HUES64 (cell line): ENCODE measurements at regions not wholly inside any gene's neighbourhood (a gene's known extent, or its start where the extent isn't known, plus 50 kb on each side); places are given as distances from the start of the nearest gene placed in this dataset.

Experiments
- H3K27ac ChIP-seq: 2 replicates; pipeline ENCODE4 v1.7.0; 2013; ENCODE audit warnings: low read depth, low read length, inconsistent platforms
- H3K27me3 ChIP-seq: 2 replicates; pipeline ENCODE4 v1.6.1; 2013; ENCODE audit warnings: mild to moderate bottlenecking, low read length; ENCODE audit not compliant: insufficient read depth
- H3K36me3 ChIP-seq: 2 replicates; pipeline ENCODE4 v1.6.1; 2013; ENCODE audit warnings: mild to moderate bottlenecking, low read length; ENCODE audit not compliant: insufficient read depth
- H3K4me1 ChIP-seq: 2 replicates; pipeline ENCODE4 v1.6.1; 2013; ENCODE audit warnings: mild to moderate bottlenecking, low read length, moderate library complexity; ENCODE audit not compliant: insufficient read depth
- H3K4me3 ChIP-seq: 2 replicates; pipeline ENCODE4 v1.5.1; 2013; ENCODE audit warnings: mild to moderate bottlenecking, low read length, moderate library complexity
- H3K9ac ChIP-seq: 2 replicates; pipeline ENCODE4 v1.6.1; 2013; ENCODE audit warnings: mild to moderate bottlenecking, low read depth, low read length
- H3K9me3 ChIP-seq: 2 replicates; pipeline ENCODE4 v1.6.1; 2013; ENCODE audit warnings: low read depth, low read length; ENCODE audit not compliant: insufficient read depth
- WGBS: fragments of 150-250, 120-280 bp; methylation state at CpG from one replicate; pipeline ENCODE4 v1.1.7; 2013; ENCODE audit warnings: missing lambda C conversion rate; 5-methylcytosine and 5-hydroxymethylcytosine counted together

DNA sequence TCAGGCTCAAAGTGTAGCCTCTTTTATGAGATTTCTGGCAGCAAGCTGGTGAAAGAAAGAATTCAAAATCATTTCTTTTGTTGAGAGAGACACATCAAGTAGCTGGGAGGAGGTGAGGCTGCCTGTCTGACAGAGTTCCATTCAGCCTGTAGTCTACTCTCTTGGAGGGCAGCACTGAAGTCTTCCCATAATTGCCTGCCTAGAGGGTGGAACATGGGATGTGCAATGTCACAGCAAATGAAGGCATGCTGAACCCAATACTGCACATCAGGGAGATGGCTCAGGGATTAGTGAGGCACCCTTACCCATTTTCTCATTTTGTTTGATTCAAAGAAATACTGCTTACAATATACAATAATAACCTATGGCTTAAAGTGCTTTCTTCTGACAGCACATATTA is 475.7 kb downstream of the TMEM232 start:
- no peak overlapping the region for H3K9ac ChIP-seq

DNA sequence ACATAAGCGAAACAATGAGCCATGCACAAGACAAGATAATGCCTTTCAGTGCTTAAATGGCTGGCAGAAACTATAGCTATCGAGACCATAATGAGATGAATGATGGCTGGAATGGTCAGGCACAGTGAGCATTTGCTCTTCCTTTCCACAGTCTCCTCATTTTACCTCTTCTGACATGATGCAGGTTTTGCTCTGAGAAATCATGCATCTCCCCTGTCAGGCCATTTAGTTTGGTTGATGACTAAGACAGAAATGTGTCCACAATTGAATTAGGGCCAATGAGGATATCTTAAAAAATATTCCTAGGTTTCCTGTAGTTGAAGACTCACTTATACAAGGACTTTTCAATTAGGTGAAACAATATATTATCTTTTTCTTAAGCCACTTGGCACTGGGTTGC is 475.1 kb downstream of the TMEM232 start:
- peaks cover 17% of the 10 kb centered on the region; the same call in 1 of the 2 replicates for H3K4me1 ChIP-seq
- H3K27ac ChIP-seq, result no peak overlapping the region
- no peaks in the 10 kb centered on the region for H3K27me3 ChIP-seq
- H3K9ac ChIP-seq, result no peak overlapping the region
- no peaks in the 10 kb centered on the region for H3K36me3 ChIP-seq
- no peaks in the 10 kb centered on the region for H3K9me3 ChIP-seq
- no peak overlapping the region for H3K4me3 ChIP-seq
- 97% methylated on average over 2 of the region's 2 CpGs for WGBS

More for the DNA sequence above, 475.7 kb downstream of the TMEM232 start:
- no peak overlapping the region for H3K27ac ChIP-seq
- H3K9me3 ChIP-seq, result no peaks in the 10 kb centered on the region
- H3K36me3 ChIP-seq, result no peaks in the 10 kb centered on the region
- H3K4me1 ChIP-seq, result peaks cover 12% of the 10 kb centered on the region; the same call in 1 of the 2 replicates
- no peaks in the 10 kb centered on the region for H3K27me3 ChIP-seq
- no peak overlapping the region for H3K4me3 ChIP-seq

DNA sequence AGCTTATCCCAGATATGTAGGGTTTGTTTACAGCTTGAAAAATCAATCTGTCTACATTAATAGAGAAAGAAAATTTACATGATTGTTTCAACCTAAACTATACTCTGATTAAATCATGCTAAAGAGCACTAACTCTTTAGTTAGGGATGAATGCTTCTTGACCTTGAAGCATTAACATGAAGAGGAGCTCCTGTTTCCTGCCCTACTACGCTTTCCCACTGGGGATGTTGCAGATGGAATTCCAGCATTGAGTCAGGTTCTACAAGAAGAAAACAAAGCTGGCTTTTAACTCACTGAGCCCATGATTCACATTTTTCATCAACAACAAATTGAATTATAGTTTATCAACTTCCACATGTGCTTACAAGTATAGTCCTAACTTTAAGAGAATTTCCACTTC is 471.3 kb downstream of the TMEM232 start:
- H3K27me3 ChIP-seq, result no peaks in the 10 kb centered on the region
- WGBS, result 89% methylated on average over 1 of the region's 1 CpG
- H3K4me1 ChIP-seq, result peaks cover 17% of the 10 kb centered on the region; the same call in 1 of the 2 replicates
- H3K27ac ChIP-seq, result no peak overlapping the region
- no peak overlapping the region for H3K4me3 ChIP-seq
- H3K36me3 ChIP-seq, result no peaks in the 10 kb centered on the region
- no peak overlapping the region for H3K9ac ChIP-seq
- no peaks in the 10 kb centered on the region for H3K9me3 ChIP-seq

DNA sequence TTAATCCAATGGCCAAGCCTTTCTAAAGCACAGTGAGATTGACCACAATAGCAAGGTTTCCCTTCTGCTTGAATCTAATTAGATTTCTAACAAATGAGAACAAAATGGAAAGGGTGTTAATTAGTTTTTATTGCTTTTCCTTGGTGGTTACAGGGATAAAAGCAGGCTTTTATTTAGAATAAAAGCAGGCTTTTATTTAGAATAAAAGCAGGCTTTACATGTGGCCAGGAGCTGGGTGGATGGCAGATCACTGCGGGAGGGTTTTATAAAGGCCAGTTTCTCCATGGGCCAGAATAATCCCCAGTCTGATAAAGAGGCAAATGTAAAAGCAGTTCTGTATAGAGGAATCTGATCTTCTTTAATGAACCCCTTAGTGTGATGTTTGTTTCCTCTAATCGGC is 470.2 kb downstream of the TMEM232 start:
- no peaks in the 10 kb centered on the region for H3K9me3 ChIP-seq
- WGBS, result 95% methylated on average over 1 of the region's 2 CpGs
- no peak overlapping the region for H3K9ac ChIP-seq
- no peaks in the 10 kb centered on the region for H3K27me3 ChIP-seq
- H3K4me1 ChIP-seq, result peaks cover 17% of the 10 kb centered on the region; the same call in 1 of the 2 replicates
- H3K4me3 ChIP-seq, result no peak overlapping the region
- H3K36me3 ChIP-seq, result no peaks in the 10 kb centered on the region
- no peak overlapping the region for H3K27ac ChIP-seq

DNA sequence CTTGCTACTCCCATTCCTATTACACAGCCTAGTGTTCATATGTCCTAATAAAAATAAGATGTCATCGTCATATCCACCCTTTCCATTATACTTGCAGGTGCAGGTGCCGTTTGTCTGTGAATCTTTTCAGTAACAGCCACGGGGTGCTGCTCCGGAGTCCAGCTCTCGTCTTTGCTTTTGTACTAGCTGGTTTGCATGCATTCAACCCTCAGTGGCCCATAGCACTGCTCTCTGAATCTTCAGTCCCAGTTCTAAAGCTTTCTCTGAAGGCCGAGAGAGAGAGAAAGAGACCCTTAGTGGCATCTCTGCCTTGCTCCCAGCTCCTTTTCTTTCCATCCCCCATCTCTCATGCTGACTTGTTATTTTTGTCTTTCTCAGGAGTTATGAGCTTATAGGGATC is 468.5 kb downstream of the TMEM232 start:
- Histone ChIP-seq H3K9me3 (no peaks in the 10 kb centered on the region), H3K4me1 (peaks cover 14% of the 10 kb centered on the region; the same call in 1 of the 2 replicates), H3K36me3 (no peaks in the 10 kb centered on the region), H3K4me3 (no peak overlapping the region), H3K27ac (no peak overlapping the region), H3K9ac (no peak overlapping the region), H3K27me3 (no peaks in the 10 kb centered on the region)
- 90% methylated on average over 6 of the region's 6 CpGs for WGBS

DNA sequence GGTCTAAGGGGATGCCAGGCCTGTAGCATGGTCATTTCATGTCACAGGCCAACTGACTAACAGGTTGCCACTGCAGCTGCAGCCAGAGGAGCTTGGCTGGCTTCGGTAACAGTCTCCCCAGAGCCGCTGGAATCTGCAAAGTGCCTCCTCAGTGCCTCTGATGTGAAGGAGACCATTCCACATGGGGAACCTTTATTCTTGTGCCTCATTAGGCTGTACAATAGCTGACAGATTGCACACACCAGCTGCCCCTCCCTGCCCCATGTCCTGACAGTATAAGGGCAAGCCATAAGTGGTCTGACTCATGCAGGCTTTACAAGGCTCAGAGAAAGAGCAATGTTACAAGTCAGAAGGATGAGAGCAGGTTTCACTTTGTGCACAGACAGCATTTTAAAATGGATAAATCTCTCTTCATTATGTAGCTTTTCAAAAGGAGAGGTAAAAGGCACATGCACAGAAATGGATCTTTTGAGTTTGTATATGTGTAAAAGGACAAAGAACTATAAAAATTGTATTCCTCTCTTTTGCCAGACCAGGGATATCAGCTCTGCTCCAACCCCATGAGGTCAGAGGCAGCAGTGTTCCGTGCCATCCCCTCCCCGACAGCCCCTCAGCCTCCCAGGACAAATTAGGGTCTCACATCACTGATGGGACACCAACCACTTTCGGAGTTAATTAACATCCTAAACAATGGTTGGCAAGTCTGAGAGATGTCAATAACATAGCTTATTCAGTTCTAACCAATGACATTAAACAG is 467.8 kb downstream of the TMEM232 start:
- Histone ChIP-seq H3K4me1 (peaks cover 14% of the 10 kb centered on the region; the same call in 1 of the 2 replicates), H3K9me3 (no peaks in the 10 kb centered on the region), H3K27ac (no peak overlapping the region), H3K36me3 (no peaks in the 10 kb centered on the region), H3K4me3 (no peak overlapping the region), H3K9ac (no peak overlapping the region), H3K27me3 (no peaks in the 10 kb centered on the region)
- WGBS, result 81% methylated on average over 5 of the region's 5 CpGs

DNA sequence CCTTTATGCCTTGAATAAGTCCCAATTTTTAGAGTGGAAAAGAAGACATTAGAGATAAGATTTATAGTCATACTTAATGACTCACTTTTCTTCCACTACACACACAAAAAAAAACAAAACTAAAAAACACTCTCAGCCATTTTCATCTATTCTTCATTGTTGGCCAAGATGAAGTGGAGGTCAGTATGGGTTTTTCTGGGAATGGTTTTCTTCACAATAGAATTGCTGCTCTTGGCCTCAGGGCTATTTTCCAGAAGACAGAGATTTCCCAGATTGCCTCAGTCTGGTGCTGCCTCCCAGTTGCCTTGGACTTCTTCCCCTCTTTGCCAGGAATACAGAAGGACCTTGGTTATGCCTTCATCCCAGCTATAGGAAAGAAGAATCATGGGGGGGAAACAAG is 463.7 kb downstream of the TMEM232 start:
- no peaks in the 10 kb centered on the region for H3K36me3 ChIP-seq
- H3K4me3 ChIP-seq, result no peak overlapping the region
- no peaks in the 10 kb centered on the region for H3K4me1 ChIP-seq
- no peaks in the 10 kb centered on the region for H3K9me3 ChIP-seq
- H3K9ac ChIP-seq, result no peak overlapping the region
- H3K27ac ChIP-seq, result no peak overlapping the region
- H3K27me3 ChIP-seq, result no peaks in the 10 kb centered on the region

DNA sequence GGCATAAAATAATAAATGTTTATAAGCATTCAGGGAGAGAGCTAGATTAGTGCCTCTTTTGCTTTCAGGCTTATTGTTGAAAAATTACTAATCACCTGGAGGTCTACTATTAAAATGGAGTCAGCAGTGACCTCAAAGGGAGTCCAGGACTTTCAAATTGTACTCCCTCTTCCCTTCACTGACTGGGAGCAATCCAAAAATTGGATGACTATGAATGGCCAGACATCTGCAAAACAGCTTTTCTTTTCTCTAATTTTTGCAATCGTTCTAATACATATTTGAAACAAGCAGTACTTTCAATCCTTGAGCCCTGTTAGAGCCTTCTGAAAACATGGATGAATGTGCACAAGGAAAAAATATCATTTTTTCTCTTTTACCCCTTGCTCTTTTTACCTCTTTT is 461.8 kb downstream of the TMEM232 start:
- H3K4me3 ChIP-seq, result no peak overlapping the region
- H3K9ac ChIP-seq, result no peak overlapping the region
- H3K4me1 ChIP-seq, result peaks cover 3% of the 10 kb centered on the region; the same call in 1 of the 2 replicates
- WGBS, result 73% methylated on average over 1 of the region's 1 CpG
- no peaks in the 10 kb centered on the region for H3K27me3 ChIP-seq
- no peaks in the 10 kb centered on the region for H3K36me3 ChIP-seq
- H3K27ac ChIP-seq, result no peak overlapping the region
- H3K9me3 ChIP-seq, result no peaks in the 10 kb centered on the region

DNA sequence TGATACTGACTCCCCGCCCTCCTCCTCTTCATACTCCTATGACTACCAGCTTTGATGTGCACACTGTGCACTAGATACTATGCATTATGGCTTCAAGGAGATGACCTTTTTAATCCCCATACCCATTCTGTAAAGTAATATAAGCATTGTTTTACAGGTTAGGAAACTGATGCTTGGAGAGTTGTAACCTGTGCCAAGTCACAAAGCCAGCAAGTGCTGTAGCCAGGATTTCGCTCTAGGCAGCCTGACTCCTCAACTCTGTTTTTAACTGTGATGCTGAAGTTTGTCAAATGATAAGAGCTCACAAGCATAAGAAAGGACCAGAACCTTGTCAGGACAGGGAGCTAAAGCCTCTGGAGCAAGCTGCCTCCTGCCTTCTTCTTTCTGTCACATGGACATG is 461.3 kb downstream of the TMEM232 start:
- Histone ChIP-seq H3K27ac (no peak overlapping the region), H3K9ac (no peak overlapping the region), H3K4me1 (peaks cover 3% of the 10 kb centered on the region; the same call in 1 of the 2 replicates), H3K9me3 (no peaks in the 10 kb centered on the region), H3K36me3 (no peaks in the 10 kb centered on the region), H3K4me3 (no peak overlapping the region), H3K27me3 (no peaks in the 10 kb centered on the region)
- WGBS, result 89% methylated on average over 2 of the region's 2 CpGs

DNA sequence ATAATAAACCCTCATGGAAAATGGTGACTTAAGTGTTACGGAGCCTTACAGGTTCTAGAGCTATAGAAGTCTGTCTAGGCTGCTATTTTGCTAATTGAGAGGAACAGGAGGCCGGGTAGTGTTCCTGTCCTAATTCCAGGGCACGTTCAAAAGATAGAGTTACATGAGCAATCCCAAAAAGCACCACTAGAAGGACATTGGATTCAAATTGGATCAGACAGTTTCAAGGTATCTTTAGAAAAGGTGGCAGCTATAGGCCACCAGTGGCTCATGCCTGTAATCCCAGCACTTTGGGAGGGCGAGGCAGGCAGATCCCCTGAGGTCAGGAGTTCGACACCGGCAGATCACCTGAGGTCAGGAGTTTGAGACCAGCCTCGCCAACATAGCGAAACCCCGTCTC is 458.8 kb downstream of the TMEM232 start:
- WGBS, result 93% methylated on average over 9 of the region's 9 CpGs
- no peak overlapping the region for H3K4me3 ChIP-seq
- H3K4me1 ChIP-seq, result peaks cover 3% of the 10 kb centered on the region; the same call in 1 of the 2 replicates
- no peak overlapping the region for H3K27ac ChIP-seq
- H3K9ac ChIP-seq, result no peak overlapping the region
- H3K27me3 ChIP-seq, result no peaks in the 10 kb centered on the region
- H3K9me3 ChIP-seq, result no peaks in the 10 kb centered on the region
- H3K36me3 ChIP-seq, result no peaks in the 10 kb centered on the region

DNA sequence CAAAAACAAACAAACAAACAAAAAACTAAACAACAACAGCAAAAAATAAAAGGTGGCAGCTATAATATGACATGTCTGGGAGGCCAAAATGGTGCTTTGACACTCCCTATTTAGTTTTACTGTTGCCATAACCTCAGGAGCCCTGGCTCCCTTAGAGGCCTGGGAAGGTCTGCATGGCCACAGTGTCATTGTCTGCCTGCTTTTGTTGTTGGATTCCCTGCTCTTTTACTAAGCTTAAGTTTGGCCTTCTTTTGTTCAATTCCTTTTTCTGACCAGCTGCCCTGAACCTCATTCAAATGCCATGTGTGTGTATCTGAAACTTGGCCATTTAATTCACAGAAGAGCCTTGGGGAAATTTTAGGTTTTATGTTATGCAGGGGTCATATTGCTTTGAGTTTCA is 458.2 kb downstream of the TMEM232 start:
- Histone ChIP-seq H3K9ac (no peak overlapping the region), H3K4me1 (peaks cover 3% of the 10 kb centered on the region; the same call in 1 of the 2 replicates), H3K9me3 (no peaks in the 10 kb centered on the region), H3K36me3 (no peaks in the 10 kb centered on the region), H3K4me3 (no peak overlapping the region), H3K27me3 (no peaks in the 10 kb centered on the region), H3K27ac (no peak overlapping the region)

DNA sequence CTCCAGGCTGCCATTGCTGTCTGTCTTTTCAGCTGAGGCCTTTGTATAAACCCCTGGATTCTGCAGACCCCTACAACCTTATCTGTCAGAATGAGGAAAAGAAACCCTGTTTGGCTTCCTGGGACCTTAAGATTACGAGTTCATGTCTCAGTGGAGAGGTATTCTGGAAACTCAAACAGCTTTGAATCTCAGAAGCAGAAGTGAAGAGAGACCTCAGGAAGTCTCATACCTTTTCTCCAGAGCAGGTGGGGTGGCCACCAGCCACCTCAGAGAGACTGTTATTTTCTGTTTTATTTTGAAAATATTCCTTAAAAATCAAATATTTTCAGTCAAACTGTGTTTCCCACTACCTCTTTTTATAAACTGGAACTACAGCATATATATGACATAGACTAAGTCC is 457.5 kb downstream of the TMEM232 start:
- Histone ChIP-seq H3K4me1 (peaks cover 3% of the 10 kb centered on the region; the same call in 1 of the 2 replicates), H3K9me3 (no peaks in the 10 kb centered on the region), H3K9ac (no peak overlapping the region), H3K27ac (no peak overlapping the region), H3K4me3 (no peak overlapping the region), H3K27me3 (no peaks in the 10 kb centered on the region), H3K36me3 (no peaks in the 10 kb centered on the region)
- WGBS, result 84% methylated on average over 1 of the region's 1 CpG
